CD4-positive, alpha-beta T cell treated with Interferon alpha-2 for 1 hour (primary cell): ENCODE measurements at regions not wholly inside any gene's neighbourhood (a gene's known extent, or its start where the extent isn't known, plus 50 kb on each side); places are given as distances from the start of the nearest gene placed in this dataset.
A peak's percentile ranks its signal among the peaks of the same experiment; 100 is the strongest.
"Not testable (repeated sequence)": the region's sequence is repeated elsewhere in the genome, so short reads cannot be mapped to it uniquely, and the experiment has no call there.

Experiments
- DNase-seq, 2 donors: peaks; one replicate each; pipeline ENCODE4 v3.0.0-alpha.2; 2020 to 2022

DNA sequence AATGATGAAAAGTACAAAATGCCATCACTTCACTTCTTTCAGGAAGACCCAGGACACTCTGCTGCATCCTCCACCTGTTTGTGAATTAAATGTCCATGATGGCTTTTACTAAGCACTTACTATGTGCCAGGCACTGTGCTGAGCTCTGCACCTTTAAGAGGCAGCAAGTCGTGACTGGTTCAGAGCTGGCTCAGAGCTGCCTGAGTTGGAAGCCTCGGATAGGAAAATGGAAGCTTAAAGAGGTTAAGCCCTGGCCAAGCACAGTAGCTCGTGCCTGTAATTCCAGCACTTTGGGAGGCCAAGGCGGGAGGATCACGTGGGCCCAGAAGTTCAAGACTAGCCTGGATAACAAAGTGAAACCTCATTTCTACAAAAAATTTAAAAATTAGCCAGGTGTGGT lies 95.6 kb downstream of the SNX5 start:
- DNase-seq: no peak

DNA sequence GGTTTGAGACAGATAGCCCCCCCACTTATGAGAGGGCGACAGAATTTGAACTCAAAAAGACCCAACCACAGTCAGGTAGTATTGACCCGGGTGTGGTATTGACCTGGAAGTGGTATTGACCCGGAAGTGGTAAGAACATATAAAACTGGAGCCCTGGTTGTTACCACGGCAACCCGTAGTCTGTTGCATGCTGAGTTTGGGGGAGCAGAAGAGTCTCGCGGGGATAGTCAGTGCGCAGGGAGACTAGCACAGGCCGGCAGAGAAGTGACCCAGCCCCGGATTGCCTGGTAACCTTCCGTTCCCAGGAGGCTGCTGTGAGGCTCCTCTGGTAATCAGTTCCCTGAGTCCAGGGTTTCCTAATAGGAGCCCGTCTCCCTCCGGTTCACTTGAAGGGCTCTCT lies 96.2 kb downstream of the SNX5 start:
- no peak for DNase-seq

DNA sequence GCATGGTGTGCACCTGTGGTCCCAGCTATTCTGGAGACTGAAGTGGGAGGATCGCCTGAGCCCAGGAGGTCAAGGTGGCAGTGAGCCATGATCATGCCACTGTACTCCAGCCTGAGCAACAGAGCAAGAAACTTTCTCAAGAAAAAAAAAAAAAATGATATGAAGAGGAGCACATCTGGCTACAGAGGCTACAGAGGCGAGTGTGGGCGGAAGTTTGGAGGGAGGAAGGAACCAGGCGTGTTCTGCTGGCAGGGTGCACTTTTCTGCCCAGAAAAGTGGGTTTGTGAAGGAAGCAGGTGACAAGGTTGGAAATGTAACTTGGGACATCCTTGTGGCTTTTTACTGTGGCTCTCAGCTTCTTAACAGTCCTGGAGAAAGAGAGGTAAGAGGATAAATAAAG lies 96.7 kb downstream of the SNX5 start:
- no peak for DNase-seq

DNA sequence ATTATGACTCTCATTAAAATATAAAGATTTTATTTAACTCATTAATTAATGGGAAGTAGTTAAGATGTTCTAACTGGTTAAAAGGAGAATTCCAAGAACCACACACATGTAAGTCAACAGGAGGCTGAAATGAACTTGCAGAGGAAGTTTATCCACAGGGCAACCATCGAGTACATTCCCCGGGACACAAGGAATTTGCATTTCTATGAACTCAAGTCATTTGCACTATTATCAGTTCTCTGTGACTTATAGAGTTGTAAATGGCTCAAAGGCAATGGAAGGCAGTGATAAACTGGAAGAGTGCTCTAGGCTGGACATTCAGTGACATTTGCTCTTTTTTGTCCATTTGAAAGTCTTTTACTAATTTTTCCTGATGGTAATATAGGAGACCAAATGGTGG lies 97.4 kb downstream of the SNX5 start:
- DNase-seq: no peak

DNA sequence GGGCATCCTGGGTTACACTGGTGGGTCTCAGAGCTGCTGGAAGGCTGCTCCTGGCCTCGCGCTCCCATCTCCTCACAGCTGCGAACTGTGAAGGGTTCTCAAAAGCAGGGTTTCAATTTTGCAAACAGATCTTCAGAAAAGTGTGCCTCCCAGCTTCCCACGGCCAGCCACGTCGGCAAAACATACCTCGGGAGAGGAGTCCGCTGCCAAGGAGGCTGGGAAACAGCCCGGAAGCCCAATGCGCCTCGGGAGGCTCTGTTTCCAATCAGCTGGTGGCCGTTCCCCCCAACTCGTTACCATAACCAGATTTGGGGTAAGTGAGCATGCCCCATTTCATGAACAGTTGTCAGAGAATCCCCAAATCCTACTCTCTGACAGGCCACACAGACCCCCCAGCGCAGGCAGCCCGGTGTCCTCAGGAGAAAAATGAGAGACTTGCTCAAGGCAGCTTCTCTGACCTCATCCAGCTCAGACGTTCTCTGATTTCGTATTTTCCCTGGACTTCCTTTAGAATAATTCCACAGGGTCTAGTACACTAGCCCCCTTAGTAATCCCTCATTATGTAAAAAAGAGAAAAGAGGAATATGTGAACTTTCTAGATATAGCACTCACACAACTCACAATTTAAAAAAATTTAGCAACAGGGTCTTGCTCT lies 98.4 kb downstream of the SNX5 start:
- DNase-seq: no peak

DNA sequence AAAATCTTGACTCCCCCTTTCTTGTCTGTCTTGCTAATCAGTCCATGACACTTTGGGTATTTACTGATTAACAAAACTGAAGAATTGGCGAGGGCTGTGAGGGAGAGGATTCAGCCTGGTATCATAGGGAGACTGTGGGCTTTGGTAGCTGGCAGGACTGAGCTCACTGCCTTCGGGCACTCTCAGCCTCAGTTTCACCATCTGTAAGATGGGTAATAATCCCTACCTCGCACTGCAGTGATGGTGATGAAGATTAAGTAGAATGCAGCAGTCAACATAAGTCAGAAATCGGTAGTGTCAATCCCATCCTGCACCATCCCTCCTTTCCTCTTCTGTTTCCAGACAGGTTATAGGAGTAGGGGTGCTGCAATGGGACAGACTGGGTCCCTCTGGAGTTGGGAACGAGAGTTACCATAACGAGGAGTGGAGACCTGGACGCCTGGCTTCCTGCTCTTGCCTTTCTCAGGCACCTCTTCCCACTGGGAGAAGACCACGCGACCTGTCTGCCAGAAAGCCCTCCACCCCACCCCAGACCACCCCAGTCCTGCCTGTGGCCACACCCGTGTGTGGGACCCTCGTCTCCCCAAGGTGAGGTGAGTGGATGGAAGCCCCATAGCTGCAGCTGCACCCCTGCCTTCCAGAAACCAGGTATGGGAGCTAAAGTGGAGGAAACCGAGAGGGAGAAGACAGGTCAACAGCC lies 99.1 kb downstream of the SNX5 start:
- no peak for DNase-seq

DNA sequence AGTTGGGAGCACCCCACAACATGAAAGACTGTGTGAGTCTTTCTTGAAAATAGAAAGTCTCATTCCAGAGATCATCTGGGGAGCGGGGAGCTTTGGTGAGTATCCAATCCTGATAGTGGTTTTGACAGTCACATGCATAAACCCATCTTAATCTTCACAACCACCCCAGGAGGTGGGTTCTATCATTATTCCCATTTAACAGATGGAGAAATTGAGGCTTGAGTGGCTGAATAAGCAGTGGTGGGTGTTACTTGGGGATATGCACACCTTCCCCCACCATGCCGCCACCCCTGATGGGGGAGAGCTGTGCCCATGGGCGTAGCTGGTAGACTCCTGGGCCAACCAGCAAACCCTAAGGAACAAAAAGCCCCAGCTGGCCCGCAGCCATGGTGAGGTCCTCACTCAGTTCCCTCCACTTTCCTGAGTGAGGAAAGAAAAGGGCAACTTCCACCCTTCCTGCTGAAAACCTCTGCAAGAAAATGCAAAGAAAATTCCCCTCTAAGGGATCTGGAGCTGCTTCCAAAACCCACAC lies 99.8 kb downstream of the SNX5 start:
- DNase-seq: no peak

DNA sequence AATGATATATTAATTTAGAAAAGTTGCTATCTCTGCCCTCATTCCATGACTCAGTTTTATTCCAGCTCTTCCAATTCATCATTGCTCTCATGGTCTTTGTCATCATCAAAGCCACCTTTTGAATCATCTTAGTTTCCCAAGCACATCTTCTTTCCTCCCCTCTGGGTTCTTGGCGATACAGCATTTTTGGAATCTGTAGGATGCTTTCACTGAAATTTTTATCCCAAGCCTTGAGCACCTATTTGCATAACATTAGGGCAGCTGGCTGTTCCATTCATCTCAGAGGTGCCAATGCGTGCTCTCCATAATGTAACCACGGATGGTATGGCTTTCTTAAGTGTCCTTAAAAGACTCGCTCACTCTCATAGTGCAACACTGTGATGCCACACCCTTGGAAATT lies 100.4 kb downstream of the SNX5 start:
- DNase-seq: no peak

DNA sequence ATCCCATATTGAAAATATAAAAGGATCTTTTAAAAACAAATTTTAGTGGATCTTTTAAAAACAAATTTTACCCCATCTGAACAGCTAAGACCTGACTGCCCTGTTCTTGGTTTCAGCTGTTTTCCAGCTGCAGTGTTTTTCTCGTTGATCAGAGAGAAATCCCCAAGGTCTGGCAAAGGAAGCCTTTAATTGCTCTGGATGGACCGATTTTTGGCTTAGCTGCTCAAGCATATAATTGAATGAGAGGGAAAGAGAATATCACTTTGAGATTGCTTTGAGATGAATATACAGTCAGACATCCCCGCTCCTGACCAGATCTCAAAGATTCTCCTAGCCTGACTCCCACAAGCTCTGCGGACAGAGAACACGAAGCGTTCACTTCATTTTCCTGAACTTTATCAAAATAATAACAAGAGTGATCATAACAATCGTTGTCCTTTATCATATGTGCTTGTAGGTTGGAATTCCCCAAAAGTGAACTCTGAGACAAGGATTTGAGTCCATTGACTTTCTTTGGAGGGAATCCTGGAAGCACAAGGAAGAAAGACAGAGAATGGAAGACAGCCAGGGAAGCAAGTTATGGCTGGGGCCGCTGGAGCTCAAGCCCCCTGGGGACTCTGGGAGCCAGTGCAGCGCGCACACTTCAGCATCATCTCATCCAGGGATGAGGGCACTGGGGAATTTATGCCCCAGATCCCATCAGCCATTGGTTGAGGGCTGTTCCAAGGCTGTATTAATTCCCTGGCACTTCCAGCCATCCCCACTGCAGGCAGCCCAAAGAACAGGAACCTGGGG lies 101.3 kb downstream of the SNX5 start:
- DNase-seq: no peak

DNA sequence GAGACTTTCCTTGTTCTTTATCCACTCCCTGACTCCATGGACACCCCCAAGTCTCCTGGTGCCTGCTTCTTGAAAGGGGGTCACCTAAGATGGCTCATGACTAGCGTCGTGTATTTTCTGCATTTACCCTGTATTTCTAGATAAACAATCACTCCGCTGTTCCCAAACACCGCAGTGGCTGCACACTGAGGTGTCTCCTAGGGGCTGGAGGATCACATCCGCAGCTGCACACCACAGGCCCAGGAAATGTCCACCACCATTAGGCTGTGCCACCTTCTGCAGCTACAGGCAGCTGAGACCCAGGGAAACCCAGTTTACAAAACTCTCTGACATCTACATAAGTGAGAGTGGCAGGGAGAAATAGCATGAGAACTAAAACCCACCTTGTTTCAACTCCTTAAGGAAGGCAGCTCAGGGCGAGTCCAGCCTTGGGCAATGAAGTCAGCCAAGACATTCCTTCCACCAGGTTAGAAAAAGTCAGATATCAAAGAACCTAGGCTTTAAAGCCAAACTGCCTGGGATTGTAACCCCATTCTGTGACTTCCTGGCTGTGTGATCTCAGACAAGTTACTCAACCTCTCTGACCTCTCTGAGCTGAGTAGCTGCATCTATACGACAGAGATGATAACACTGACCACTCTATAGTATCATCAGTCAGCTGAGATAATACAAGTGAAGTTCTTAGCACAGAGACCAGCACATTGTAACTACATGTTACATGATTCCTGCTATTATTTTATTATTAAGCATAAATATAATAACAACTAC lies 102.2 kb downstream of the SNX5 start:
- DNase-seq: no peak

DNA sequence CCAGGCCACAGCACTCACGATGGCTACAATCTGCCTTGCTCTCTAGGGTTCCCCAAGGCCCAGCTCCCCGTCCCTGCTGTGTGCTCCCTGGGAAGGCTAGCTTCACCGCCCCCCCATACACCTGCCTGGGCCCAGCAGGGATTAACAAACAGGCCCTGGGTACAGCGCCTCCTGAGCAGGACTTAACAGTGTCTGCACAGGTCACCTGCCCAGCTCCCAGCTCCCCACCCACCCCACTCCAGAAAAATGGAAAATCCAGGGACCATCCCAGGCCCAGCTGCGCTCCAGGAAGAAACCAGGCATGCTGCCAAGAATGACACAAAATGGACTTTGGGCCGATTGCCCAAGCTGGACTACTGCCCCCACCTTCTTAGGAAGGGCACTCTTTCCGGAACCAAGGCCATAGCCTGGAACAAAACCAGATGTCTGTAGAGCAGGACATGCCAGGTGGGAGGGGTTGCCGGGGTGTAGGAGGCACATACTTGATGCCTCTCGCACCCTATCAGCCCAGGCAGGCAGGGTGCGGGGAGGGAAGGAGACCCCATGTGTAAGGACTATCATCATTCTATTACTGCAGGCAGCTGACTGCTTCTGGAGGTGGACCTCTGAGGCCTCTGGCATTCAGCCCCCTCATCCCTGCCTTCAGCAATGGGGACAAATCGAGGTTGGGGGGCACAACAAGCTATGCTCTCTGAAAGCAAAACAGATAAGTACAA lies 104.9 kb downstream of the SNX5 start:
- no peak for DNase-seq

DNA sequence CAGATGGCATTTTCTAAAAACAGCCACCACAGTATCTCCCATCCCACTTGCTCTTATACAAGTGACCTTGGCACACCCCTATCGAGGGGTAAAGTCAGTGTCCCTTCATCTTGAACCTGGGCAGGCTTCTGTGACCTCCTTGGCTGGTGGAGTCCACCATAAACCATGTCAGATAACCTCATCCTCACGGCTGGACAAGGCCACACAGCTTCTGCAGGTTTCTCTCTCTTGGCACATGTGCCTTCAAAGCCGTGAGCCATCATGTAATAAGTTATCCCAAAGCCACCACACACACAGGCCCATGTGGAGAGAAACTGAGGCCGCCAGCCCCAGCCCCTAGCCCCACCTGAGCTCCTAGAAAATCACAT lies 105.4 kb downstream of the SNX5 start:
- no peak for DNase-seq

DNA sequence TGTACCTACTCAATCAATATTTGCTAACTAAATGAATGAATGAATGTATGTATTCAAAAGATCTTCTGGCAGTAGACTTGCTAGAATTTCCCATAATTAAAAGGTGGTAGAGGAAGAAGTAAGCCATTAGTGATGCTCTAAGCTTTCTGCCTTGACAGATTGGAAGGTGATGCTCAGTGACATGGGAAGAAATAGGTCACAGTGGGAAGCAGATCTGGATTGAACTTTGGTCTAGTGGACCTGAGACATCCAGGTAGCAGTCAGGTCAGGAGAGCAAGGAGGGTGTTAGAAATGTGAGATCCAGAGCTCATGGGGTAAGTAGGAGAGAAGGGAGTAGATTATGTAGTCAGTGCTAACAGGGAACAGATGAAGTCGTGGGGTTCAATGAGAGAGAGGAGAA lies 106.4 kb downstream of the SNX5 start:
- no peak for DNase-seq

DNA sequence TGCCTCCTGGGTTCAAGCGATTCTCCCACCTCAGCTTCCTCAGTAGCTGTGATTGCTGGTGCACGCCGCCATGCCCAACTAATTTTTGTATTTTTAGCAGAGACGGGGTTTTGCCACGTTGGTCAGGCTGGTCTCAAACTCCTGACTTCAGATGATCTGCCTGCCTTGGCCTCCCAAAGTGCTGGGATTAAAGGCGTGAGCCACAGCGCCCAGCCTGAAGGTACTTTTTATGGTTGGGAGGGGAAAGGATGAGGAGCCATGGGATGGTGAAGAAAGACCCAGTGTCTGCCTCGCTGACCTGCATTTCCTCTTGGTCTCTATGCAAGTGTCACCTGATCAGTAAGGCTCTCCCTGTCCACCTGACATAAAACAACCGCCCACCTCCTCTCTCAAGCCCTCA lies 107.0 kb downstream of the SNX5 start:
- not testable (repeated sequence) for DNase-seq

DNA sequence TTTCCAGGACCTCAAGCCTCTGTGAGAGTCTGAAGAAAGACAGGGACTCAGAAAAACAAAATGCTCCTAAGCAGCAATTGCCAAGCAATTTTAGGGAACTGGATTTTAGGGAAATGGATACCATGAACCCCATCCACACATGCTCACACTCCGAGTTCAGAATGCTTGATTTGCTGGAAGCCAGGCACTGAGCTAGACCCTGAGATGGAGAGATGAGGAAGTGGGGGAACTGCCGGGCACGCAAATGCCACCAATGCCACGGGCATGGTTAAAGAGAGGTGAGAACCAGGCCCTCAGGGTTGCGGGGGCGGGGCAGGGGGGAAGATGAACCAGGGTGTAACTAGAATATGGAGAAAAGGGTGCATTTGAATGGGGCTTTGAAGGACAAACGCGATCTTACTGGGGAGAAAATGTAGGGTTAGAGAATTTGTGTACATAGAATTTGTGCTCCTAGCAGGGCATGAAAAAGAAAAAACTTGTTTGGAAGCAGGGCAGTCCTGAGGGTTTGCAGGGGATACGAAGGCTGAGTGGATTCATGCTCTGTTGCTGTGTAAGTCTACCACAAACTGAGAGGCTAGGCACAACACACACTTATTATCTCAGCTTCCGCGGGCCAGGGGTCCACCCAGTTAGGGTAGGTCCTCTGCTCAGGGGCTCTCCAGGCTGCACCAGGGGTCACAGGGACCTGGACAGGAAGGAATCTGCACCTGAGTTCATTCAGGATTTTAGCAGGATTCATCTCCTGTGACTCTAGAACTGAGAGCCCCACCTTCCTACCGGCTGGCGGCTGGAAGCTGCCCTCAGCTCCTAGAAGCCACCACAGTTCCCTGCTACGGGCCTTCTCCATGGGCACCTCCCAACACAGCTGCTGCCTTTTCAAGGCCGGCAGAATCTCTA lies 108.0 kb downstream of the SNX5 start:
- no peak for DNase-seq

DNA sequence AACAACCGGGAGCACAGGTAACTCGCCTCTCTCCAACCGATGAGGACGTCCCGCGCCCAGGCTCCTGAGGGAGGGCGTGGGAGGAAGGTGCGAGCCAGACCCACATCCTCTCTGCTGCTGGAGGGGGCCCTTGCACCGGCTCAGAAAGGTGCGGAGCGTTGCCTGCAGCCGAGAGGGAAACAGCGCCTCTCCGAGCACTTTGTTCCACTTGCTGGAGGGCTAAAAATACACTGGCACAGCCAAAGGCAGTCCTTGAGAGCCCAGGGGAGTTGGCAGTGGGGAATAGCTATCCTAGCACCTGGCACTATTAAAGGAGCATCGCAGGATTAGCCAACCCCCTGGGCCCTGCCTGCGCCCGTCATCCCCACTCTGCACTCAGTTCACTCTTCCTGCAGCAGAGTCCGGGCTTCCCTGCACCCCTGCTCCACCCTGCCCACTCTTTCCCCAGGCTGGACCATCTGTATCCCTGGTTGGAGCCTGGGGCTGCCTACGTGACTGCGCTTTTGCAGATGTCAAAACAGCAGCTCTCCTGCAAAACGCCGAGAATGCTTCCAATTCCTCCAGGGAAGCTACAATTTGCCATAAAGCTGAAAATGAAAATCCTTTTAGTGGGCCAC lies 108.9 kb downstream of the SNX5 start:
- DNase-seq: peak; percentile 11 to 32

DNA sequence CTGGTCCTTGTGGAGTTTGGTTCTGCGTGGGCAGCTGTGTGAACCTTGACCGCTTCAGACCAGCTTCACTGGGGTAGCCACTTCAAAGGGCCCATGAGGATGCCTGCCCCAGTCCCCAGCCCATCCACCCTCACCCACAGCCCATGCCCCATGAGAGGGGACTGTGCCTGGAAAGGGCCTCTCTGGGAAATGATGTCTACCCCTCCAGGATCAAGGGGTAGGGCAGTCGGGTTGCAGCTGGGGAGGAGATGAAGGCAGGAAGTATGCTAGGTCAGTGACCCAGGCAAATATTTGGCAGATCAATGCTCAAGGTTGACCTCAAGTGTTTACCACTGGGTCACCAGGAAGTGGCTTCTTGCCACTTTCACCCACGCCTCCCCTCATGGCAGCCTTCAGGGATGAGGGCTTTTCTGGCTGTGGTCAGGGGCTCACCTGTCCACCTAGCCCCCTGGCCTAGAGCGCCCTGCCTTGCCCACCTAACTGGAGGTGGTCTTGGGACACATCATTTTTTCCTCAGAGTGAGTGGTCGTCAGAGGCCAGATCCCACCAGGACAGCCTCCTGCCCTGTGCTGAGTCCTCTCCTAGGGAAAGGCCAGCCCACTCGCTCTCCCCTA lies 109.5 kb downstream of the SNX5 start:
- peak in 1 of 2 donors; percentile 6 for DNase-seq

DNA sequence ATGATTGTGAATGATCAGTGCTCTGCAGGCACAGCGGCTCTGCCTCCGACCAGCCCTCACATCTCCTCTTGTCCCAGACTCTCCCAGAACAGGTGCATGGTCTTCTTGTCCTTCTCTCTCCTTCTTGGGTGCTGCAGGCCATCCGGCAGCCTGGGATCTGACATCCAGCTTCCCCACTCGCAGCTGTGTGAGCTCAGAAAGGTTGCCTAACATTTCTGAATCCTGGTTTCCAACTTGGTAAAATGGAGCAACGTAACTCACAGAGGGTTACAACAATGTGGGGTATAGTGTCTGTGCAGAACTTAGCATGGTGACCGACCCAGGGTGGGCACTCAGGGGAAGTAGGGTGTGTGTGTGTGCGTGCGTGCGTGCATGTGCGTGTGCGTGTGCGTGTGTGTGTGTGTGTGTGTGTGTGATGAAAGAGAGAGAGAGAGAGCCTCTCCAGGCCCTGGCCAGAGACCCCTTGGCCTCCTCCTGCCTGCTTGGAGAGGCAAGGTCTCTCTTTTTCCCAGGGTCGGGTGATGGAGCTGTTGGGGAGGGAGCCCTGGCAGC lies 110.1 kb downstream of the SNX5 start:
- DNase-seq: no peak

DNA sequence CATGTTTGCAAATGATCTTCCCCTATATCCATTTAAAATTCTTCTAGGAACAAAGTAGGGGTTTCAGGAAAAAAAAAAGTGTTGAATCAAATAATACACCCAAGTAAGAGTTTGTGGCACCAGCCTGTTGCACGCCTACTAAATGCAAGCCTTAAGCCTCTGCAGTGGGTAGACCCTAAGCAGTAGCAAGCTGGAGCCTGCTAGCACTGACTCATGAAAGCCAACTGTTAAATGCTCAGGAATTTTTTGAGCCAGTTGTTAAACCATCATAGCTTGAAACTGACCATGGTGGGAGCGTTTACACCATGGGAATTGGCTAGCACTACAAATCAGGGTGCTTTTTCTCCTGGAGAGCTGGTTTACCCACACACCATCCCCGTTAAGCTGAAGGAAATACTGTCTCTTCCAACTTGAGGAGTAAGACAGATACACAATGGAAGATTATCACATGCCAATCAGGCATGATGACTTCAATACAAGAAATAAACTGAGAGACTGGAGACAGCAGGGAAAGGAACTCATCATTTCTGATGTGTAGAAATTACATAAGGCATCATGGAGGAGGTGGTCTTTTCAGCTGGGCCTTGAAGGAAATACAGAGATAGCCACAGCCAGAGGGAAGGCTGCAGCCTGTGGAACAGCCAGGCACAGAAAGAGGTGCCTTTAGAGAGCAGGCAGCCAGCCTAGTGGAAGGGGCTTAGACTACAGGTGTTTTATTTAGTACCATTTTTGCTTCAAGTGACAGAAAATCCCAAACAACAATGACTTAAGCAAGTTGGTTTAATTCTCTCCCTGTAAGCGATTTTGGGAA lies 110.8 kb downstream of the SNX5 start:
- DNase-seq: no peak
